ENCODE measurements at regions not wholly inside any gene's neighbourhood (a gene's known extent, or its start where the extent isn't known, plus 50 kb on each side); places are given as distances from the start of the nearest gene placed in this dataset.

- DNase-seq: no peak
These were observed 59.3 kb downstream of the PMAIP1 start for GRCh38 chr18:59959073-59959472.

- DNase-seq: no peak
These were observed 58.2 kb downstream of the PMAIP1 start for GRCh38 chr18:59957957-59958356.

- DNase-seq: no peak
These were observed 55.0 kb downstream of the PMAIP1 start for GRCh38 chr18:59954755-59955156.

GRCh38 chr18:59954241-59954640, 54.4 kb downstream of the PMAIP1 start:
- no peak for DNase-seq

Measured in T-helper 1 cell (primary cell).